SK-N-SH treated with all-trans-retinoic acid at 6 μM for 48 hours (cell line): ENCODE measurements at regions not wholly inside any gene's neighbourhood (a gene's known extent, or its start where the extent isn't known, plus 50 kb on each side); places are given as distances from the start of the nearest gene placed in this dataset.
"Not testable (repeated sequence)": the region's sequence is repeated elsewhere in the genome, so short reads cannot be mapped to it uniquely, and the experiment has no call there.

Source experiments
- ATAC-seq: fragments of 200-7000 bp; cut with Tn5 transposase; 3 replicates; pipeline ENCODE4 v1.9.1; 2020; ENCODE audit warnings: mild to moderate bottlenecking, moderate library complexity
- ARNTL ChIP-seq: fragments of 450-650 bp; formaldehyde crosslinking; IDR thresholded peaks from 2 replicates; pipeline ENCODE4 v1.5.0; 2020; ENCODE audit warnings: low read depth, mild to moderate bottlenecking, moderate library complexity, borderline replicate concordance
- BACH2 ChIP-seq: fragments of 250-450 bp; sonication (Bioruptor Pico); IDR thresholded peaks from 2 replicates; pipeline ENCODE4 v1.9.0; 2021; ENCODE audit warnings: mild to moderate bottlenecking, borderline replicate concordance
- CREB5 ChIP-seq: fragments of 250-450 bp; sonication (Bioruptor Pico); IDR thresholded peaks from 2 replicates; pipeline ENCODE4 v1.5.1; 2020; ENCODE audit warnings: low read depth, mild to moderate bottlenecking, moderate library complexity
- CSDC2 ChIP-seq: fragments of 250-450 bp; sonication (Bioruptor Pico); IDR thresholded peaks from 2 replicates; pipeline ENCODE4 v1.5.0; 2020; ENCODE audit warnings: mild to moderate bottlenecking, moderate library complexity
- CSRNP3 ChIP-seq: fragments of 250-450 bp; sonication (Bioruptor Pico); IDR thresholded peaks from 2 replicates; pipeline ENCODE4 v1.5.1; 2021; ENCODE audit warnings: mild to moderate bottlenecking, moderate library complexity
- ESRRG ChIP-seq: fragments of 250-450 bp; sonication (Bioruptor Pico); IDR thresholded peaks from 2 replicates; pipeline ENCODE4 v1.6.1; 2021; ENCODE audit warnings: mild to moderate bottlenecking
- GLIS3 ChIP-seq: fragments of 250-450 bp; sonication (Bioruptor Pico); IDR thresholded peaks from 2 replicates; pipeline ENCODE4 v1.5.0; 2020; ENCODE audit warnings: mild to moderate bottlenecking, moderate library complexity
- ISL1 ChIP-seq: fragments of 250-450 bp; sonication (Bioruptor Pico); IDR thresholded peaks from 2 replicates; pipeline ENCODE4 v2.1.2; 2022; ENCODE audit warnings: mild to moderate bottlenecking, moderate library complexity
- OSR1 ChIP-seq: fragments of 250-450 bp; sonication (Bioruptor Pico); IDR thresholded peaks from 2 replicates; pipeline ENCODE4 v1.8.0; 2022; ENCODE audit warnings: moderate library complexity, mild to moderate bottlenecking, inconsistent platforms
- PATZ1 ChIP-seq: fragments of 250-450 bp; sonication (Bioruptor Pico); IDR thresholded peaks from 2 replicates; pipeline ENCODE4 v1.8.0; 2020; ENCODE audit warnings: mild to moderate bottlenecking, moderate library complexity, borderline replicate concordance
- POU6F1 ChIP-seq: fragments of 250-450 bp; sonication (Bioruptor Pico); IDR thresholded peaks from 2 replicates; pipeline ENCODE4 v1.8.0; 2021; ENCODE audit warnings: low read depth, mild to moderate bottlenecking, moderate library complexity, borderline replicate concordance
- PPARA ChIP-seq: fragments of 250-450 bp; sonication (Bioruptor Pico); IDR thresholded peaks from 2 replicates; pipeline ENCODE4 v1.5.0; 2020; ENCODE audit warnings: mild to moderate bottlenecking, borderline replicate concordance
- RARB ChIP-seq: fragments of 250-450 bp; sonication (Bioruptor Pico); IDR thresholded peaks from 2 replicates; pipeline ENCODE4 v1.8.0; 2021; ENCODE audit warnings: mild to moderate bottlenecking, moderate library complexity
- TCF4 ChIP-seq: fragments of 250-450 bp; sonication (Bioruptor Pico); IDR thresholded peaks from 2 replicates; pipeline ENCODE4 v1.8.0; 2021; ENCODE audit warnings: mild to moderate bottlenecking, moderate library complexity, borderline replicate concordance
- TOX ChIP-seq: fragments of 250-450 bp; sonication (Bioruptor Pico); IDR thresholded peaks from 2 replicates; pipeline ENCODE4 v1.8.0; 2021; ENCODE audit warnings: mild to moderate bottlenecking, moderate library complexity, borderline replicate concordance
- TSHZ2 ChIP-seq: fragments of 250-450 bp; sonication (Bioruptor Pico); IDR thresholded peaks from 2 replicates; pipeline ENCODE4 v1.5.0; 2020; ENCODE audit warnings: mild to moderate bottlenecking, moderate library complexity
- ZC3H10 ChIP-seq: fragments of 250-450 bp; sonication (Bioruptor Pico); IDR thresholded peaks from 2 replicates; pipeline ENCODE4 v1.5.1; 2021; ENCODE audit warnings: mild to moderate bottlenecking, moderate library complexity
- ZFP3 ChIP-seq: fragments of 250-450 bp; sonication (Bioruptor Pico); IDR thresholded peaks from 2 replicates; pipeline ENCODE4 v1.5.0; 2020; ENCODE audit warnings: mild to moderate bottlenecking, moderate library complexity
- ZFP30 ChIP-seq: fragments of 450-650 bp; formaldehyde crosslinking; IDR thresholded peaks from 2 replicates; pipeline ENCODE4 v1.5.0; 2022; ENCODE audit warnings: mild to moderate bottlenecking, moderate library complexity
- ZNF565 ChIP-seq: fragments of 450-650 bp; formaldehyde crosslinking; conservative IDR thresholded peaks from 2 replicates; pipeline ENCODE4 v1.5.0; 2020; ENCODE audit warnings: low read depth, mild to moderate bottlenecking, moderate library complexity
- ZNF70 ChIP-seq: fragments of 450-650 bp; formaldehyde crosslinking; IDR thresholded peaks from 2 replicates; pipeline ENCODE4 v1.5.0; 2020; ENCODE audit warnings: mild to moderate bottlenecking, moderate library complexity
- ZNF8 ChIP-seq: fragments of 450-650 bp; formaldehyde crosslinking; IDR thresholded peaks from 2 replicates; pipeline ENCODE4 v1.5.0; 2020; ENCODE audit warnings: mild to moderate bottlenecking, moderate library complexity

- ATAC-seq: peak; percentile 44
- TF ChIP-seq CSRNP3 (CRISPR knock-in tag) (no peak), TCF4 (no peak), TOX (CRISPR knock-in tag) (no peak), ZNF565 (CRISPR knock-in tag) (no peak), ZNF8 (CRISPR knock-in tag) (no peak), CREB5 (CRISPR knock-in tag) (no peak), ARNTL (CRISPR knock-in tag) (no peak), ZC3H10 (CRISPR knock-in tag) (no peak), POU6F1 (CRISPR knock-in tag) (no peak), PPARA (CRISPR knock-in tag) (no peak), CSDC2 (CRISPR knock-in tag) (no peak)
Observed at GRCh38 chr2:118372886-118373830, 284.9 kb downstream of the INSIG2 start.

GRCh38 chr2:118371515-118371914, 283.2 kb downstream of the INSIG2 start:
- no peak for TF ChIP-seq RARB
- TF ChIP-seq POU6F1 (CRISPR knock-in tag): no peak
- TF ChIP-seq TOX (CRISPR knock-in tag): no peak
- TF ChIP-seq ZFP3 (CRISPR knock-in tag): no peak
- TF ChIP-seq GLIS3 (CRISPR knock-in tag): no peak
- no peak for TF ChIP-seq TCF4
- TF ChIP-seq BACH2: no peak
- TF ChIP-seq ARNTL (CRISPR knock-in tag): no peak
- no peak for TF ChIP-seq PATZ1
- TF ChIP-seq ESRRG (CRISPR knock-in tag): no peak
- no peak for TF ChIP-seq ZFP30 (CRISPR knock-in tag)
- TF ChIP-seq ISL1 (CRISPR knock-in tag): no peak
- TF ChIP-seq ZNF565 (CRISPR knock-in tag): no peak
- no peak for TF ChIP-seq TSHZ2 (CRISPR knock-in tag)
- no peak for TF ChIP-seq OSR1 (CRISPR knock-in tag)
- no peak for TF ChIP-seq CSDC2 (CRISPR knock-in tag)
- no peak for TF ChIP-seq ZNF70 (CRISPR knock-in tag)
- no peak for TF ChIP-seq CREB5 (CRISPR knock-in tag)
- no peak for TF ChIP-seq CSRNP3 (CRISPR knock-in tag)
- no peak for TF ChIP-seq ZNF8 (CRISPR knock-in tag)
- ATAC-seq: peak; percentile 92

- ATAC-seq: not testable (repeated sequence)
Observed at GRCh38 chr2:118369521-118369920, 281.2 kb downstream of the INSIG2 start.
